HG02798 (cell line): ENCODE measurements at regions not wholly inside any gene's neighbourhood (a gene's known extent, or its start where the extent isn't known, plus 50 kb on each side); places are given as distances from the start of the nearest gene placed in this dataset.

Source experiments
- ATAC-seq: cut with Tn5 transposase; IDR thresholded peaks from one replicate; pipeline ENCODE4 v1.9.1; 2021; ENCODE audit warnings: mild to moderate bottlenecking; ENCODE audit not compliant: unreplicated experiment, poor library complexity

- ATAC-seq, result no peak
Measured at GRCh38 chrY:8388512-8388911, 948.8 kb upstream of the TSPY4 start.

- no peak for ATAC-seq
Measured at GRCh38 chrY:8390310-8390709, 947.0 kb upstream of the TSPY4 start.

DNA sequence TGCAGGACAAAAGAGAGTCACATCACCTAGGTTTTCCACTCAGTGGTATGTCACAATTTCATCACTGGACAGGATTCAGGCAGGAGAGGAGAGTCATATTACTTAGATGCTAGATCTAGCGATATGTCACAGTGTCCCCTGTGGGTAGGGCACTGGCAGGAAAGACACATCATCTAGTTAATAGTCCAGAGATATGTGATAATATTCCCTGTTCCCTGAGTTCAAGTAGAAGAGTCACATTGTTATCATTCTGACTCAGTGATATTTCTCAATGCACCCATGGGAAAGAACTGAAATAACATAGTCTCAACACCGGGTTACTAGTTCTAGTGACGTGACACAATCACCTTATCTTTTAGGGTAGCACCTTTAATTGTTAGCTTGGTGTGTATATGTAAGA lies 944.0 kb upstream of the TSPY4 start:
- no peak for ATAC-seq

- no peak for ATAC-seq
Measured at GRCh38 chrY:8422906-8423305, 914.4 kb upstream of the TSPY4 start.

DNA sequence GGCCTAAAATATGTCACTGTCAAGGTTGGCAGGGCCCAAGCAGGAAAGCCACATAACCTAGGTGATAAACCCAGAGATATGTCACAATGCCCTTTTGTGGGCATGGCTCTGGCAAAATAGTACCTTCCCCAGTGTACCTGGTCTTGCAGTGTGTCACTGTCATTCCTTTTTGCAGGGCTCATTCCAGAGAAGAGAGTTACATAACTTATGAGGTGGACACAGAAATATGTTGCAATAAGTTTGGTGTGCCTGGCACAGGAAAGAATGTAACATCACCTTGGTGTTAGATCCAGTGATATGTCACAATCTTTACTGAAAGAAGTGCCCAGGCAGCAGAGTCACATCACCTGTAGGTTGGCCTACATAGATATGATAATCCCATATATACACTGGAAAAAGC lies 910.8 kb upstream of the TSPY4 start:
- ATAC-seq, result no peak

DNA sequence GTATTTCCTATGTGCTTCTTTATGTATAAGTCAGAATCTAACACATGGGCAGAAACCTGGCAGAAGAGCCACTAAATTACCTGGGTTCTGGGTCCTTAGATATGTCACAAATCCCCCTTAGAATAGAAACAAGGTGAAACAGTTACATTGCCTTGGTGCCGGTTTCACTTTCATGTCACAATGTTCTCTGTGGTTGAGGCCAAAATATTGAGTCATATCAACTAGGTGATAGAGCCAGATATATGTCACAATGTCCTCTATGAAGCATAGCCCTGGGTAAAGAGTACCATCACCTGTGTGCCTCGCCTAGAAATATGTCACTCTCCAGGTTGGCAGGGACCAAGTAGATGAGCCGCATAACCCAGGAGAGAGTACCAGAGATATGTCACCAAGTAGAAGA lies 899.8 kb upstream of the TSPY4 start:
- ATAC-seq, result peak; percentile 42

GRCh38 chrY:8442097-8442496 lies 895.2 kb upstream of the TSPY4 start:
- no peak for ATAC-seq

GRCh38 chrY:8452963-8453362 lies 884.3 kb upstream of the TSPY4 start:
- ATAC-seq, result no peak

- no peak for ATAC-seq
Measured at GRCh38 chrY:8466813-8467212, 870.5 kb upstream of the TSPY4 start.

DNA sequence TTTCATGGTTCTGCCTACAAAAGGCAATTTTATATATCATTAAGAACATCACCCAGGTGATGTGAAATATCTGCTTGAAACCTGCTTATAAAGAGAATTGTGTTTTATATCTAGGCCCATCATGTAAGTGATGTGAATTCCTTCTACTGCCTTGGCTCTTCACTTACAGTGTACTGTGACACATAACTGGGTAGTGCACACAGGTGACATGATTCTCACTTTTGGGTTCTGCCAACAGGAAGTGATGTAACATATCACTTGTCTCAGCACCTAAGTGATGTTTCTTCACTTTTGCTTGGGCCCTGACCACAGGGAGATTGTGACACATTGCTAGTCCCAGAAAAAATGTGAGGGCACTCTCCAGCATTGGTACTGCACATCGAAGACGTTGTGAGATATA lies 867.0 kb upstream of the TSPY4 start:
- no peak for ATAC-seq

- ATAC-seq, result no peak
Measured at GRCh38 chrY:8479141-8479540, 858.1 kb upstream of the TSPY4 start.

DNA sequence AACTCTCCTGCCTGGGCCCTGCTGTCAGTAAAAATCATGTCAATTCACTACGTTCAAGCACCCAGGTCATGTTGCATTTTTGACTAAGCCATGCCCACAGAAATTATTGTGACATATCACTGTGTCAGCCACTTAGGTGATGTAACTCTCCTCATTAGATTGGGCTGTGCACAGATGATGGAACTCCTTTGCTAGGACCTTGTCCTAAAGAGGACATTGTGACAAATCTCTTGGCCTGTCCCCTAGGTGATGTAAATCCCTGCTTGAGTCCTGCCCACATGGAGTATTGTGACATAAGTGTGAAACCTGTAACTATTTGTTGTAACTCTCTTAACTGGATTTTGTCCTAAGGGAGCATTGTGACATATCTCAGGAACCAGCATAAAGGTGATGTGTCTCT lies 848.3 kb upstream of the TSPY4 start:
- no peak for ATAC-seq

DNA sequence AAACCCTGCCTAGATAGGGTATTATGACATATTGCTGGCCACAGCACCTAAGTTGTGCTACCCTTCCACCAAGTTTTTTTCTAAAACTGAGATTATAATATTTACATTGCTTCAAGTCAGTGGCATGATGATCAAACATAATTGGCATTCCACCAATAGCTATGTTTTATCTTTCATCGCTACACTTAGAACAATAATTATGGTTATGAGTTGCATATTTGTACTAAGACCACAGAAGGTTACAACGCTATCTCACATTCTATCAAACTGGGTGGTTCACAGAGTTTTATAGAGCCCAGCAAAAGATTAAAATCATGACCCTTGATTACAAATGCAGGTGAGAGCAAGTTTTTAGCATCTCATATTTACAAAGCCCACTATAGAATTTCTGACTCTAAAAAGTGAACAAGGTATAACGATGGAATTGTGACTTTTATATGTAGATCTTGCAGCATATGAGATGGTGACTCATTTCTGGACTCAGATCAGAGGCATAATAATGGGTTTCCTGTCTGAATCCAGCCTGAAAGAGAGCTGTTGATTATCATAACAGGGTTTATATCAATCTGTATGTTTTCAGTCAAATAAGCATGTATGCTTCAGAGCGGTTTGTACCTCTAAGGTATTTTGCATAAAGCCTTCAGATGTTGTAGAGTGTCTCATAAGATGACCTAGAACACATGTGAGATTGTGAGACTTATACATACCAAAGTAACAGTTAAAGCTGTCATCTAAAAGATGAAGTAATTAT lies 847.2 kb upstream of the TSPY4 start:
- no peak for ATAC-seq

DNA sequence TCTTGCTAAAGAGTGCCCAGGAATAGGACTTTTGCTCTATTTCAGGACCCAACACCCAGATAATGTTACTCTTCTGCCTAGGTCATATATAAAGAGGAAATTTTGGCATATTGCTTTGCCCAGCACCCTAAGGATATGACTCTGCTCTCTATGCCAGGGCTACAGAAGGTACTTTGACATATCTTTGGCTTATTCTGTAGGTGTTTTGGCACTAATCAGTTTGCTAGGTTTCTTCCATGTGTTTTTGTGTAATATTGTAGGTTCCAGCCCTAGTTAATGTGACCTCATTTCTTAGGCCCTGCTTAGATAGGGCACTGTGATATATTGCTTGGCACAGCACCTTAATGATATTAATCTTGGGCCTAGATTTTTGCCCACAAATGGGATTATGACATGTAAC lies 842.9 kb upstream of the TSPY4 start:
- no peak for ATAC-seq

- ATAC-seq, result no peak
Measured at GRCh38 chrY:8495243-8495642, 842.0 kb upstream of the TSPY4 start.

- no peak for ATAC-seq
Measured at GRCh38 chrY:8500888-8501287, 836.4 kb upstream of the TSPY4 start.

DNA sequence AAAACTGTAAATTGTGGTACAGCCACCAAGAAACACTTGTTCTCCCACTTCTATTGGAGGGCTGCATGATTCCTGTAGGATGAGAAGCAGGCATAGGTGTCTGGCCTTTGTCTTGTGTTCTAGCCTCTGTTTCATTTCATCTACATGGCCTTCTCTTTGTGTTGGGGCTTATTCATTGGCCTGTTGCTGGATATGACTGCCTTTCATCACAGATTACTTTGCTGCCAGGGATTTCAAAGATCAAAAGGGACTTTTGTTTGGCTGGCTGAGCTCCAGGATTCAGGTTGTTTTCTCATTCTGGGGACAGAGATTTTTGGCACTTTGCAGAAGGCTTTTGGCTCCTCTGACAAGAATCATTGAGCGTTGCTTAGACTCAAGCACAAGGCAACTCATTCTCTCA lies 803.8 kb upstream of the TSPY4 start:
- ATAC-seq, result no peak

GRCh38 chrY:8535704-8536103 lies 801.6 kb upstream of the TSPY4 start:
- peak; percentile 97 for ATAC-seq

GRCh38 chrY:8536277-8536676 lies 801.0 kb upstream of the TSPY4 start:
- ATAC-seq, result peak; percentile 10

DNA sequence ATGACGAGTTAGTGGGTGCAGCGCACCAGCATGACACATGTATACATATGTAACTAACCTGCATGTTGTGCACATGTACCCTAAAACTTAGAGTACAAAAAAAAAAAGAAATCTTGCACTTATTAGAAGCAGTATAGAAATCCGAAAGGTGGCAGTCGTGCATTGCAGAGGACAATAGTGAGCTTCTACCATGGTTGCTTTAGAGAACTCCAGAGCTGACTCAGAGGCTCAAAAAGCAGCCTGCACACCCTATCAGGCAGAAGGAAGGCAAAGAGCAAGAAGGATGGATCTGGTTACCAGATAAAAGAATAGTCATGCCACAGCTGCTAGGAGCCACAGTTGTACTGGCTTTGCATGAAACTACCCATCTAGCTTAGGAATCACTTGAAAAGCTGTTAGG lies 796.0 kb upstream of the TSPY4 start:
- ATAC-seq, result peak; percentile 68

GRCh38 chrY:8544715-8545114 lies 792.5 kb upstream of the TSPY4 start:
- ATAC-seq, result peak; percentile 56

- ATAC-seq, result no peak
Measured at GRCh38 chrY:8547931-8548330, 789.3 kb upstream of the TSPY4 start.

DNA sequence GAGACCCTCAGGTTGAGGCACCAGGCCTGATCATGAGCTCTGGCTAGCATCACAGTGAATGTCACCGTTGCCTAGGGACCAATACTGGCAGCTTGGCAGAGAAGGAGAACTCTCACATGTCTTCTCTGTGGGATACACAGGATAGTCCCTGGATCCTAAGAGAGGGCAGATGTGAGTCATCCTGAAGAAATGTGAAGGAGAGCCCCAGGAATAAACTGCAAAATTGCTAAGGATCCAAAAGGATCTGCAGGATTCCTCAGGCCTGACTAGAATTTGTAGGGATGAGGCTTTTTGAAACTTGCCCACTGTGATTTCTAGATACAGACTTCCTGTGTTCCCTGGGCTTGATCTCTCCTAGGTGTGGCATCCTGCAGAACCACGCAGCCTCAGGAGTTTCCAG lies 785.9 kb upstream of the TSPY4 start:
- no peak for ATAC-seq
